ENCODE measurements at regions not wholly inside any gene's neighbourhood (a gene's known extent, or its start where the extent isn't known, plus 50 kb on each side); places are given as distances from the start of the nearest gene placed in this dataset.

GRCh38 chr17:77436481-77436880, 295.7 kb downstream of the SEC14L1 start:
- TF ChIP-seq SP2 (IDR thresholded peaks at IDR 0.05; ENCODE audit: low read length) (no peak), POLR2A (IDR thresholded peaks at IDR 0.05; ENCODE audit: control extremely low read depth in 1 of 2, low read depth in 2 of 2, low read length in 2 of 2) (no peak), TCF12 (IDR thresholded peaks at IDR 0.05; ENCODE audit: low read depth, low read length) (no peak), ATF2 (IDR thresholded peaks at IDR 0.05; ENCODE audit: low read length) (no peak), CREB1 (IDR thresholded peaks at IDR 0.05) (no peak), FOSL1 (IDR thresholded peaks at IDR 0.05; ENCODE audit: insufficient read depth, low read depth, low read length) (no peak), CTCF (IDR thresholded peaks at IDR 0.05; ENCODE audit: control extremely low read depth in 1 of 3, insufficient read depth in 1 of 3, low read depth in 1 of 3, low read length in 3 of 3) (no peak), CEBPB (IDR thresholded peaks at IDR 0.05; ENCODE audit: low read depth, low read length) (no peak), POLR2AphosphoS5 (IDR thresholded peaks at IDR 0.05; ENCODE audit: low read depth, low read length) (no peak), ZNF274 (IDR thresholded peaks at IDR 0.05; ENCODE audit: borderline replicate concordance, extremely low read depth, low read length) (no peak), TBP (IDR thresholded peaks at IDR 0.05; ENCODE audit: low read depth, low read length) (no peak), SRF (IDR thresholded peaks at IDR 0.05; ENCODE audit: low read depth, low read length) (no peak)
